ENCODE measurements at regions not wholly inside any gene's neighbourhood (a gene's known extent, or its start where the extent isn't known, plus 50 kb on each side); places are given as distances from the start of the nearest gene placed in this dataset.
"Not testable (repeated sequence)": the region's sequence is repeated elsewhere in the genome, so short reads cannot be mapped to it uniquely, and the experiment has no call there.

- Histone ChIP-seq H3K36me3 (ENCODE audit: control insufficient read depth, insufficient read depth, low read length) (no peaks in the 10 kb centered on the region), H3K4me3 (ENCODE audit: low read depth, low read length) (no peak overlapping the region), H3K27me3 (ENCODE audit: control insufficient read depth, insufficient read depth, low read length) (no peaks in the 10 kb centered on the region)
- DNase-seq (ENCODE audit: low read depth) = no peak
- no peak for TF ChIP-seq CTCF (IDR thresholded peaks at IDR 0.05; ENCODE audit: insufficient read depth, low read length, poor library complexity, severe bottlenecking)
Observed at GRCh38 chr11:82194521-82194920, 539.1 kb downstream of the FAM181B start.

GRCh38 chr11:82191695-82192094, 542.0 kb downstream of the FAM181B start:
- H3K4me3 ChIP-seq (ENCODE audit: low read depth, low read length) = no peak overlapping the region
- no peak for TF ChIP-seq CTCF (IDR thresholded peaks at IDR 0.05; ENCODE audit: insufficient read depth, low read length, poor library complexity, severe bottlenecking)
- H3K36me3 ChIP-seq (ENCODE audit: control insufficient read depth, insufficient read depth, low read length) = no peaks in the 10 kb centered on the region
- H3K27me3 ChIP-seq (ENCODE audit: control insufficient read depth, insufficient read depth, low read length) = no peaks in the 10 kb centered on the region
- DNase-seq (ENCODE audit: low read depth) = no peak

GRCh38 chr11:82185925-82186324, 547.7 kb downstream of the FAM181B start:
- Histone ChIP-seq H3K4me3 (ENCODE audit: low read depth, low read length) (no peak overlapping the region), H3K27me3 (ENCODE audit: control insufficient read depth, insufficient read depth, low read length) (no peaks in the 10 kb centered on the region), H3K36me3 (ENCODE audit: control insufficient read depth, insufficient read depth, low read length) (no peaks in the 10 kb centered on the region)
- TF ChIP-seq CTCF (IDR thresholded peaks at IDR 0.05; ENCODE audit: insufficient read depth, low read length, poor library complexity, severe bottlenecking) = no peak
- DNase-seq (ENCODE audit: low read depth) = no peak

- no peaks in the 10 kb centered on the region for H3K36me3 ChIP-seq (ENCODE audit: control insufficient read depth, insufficient read depth, low read length)
- no peak for DNase-seq (ENCODE audit: low read depth)
- no peak for TF ChIP-seq CTCF (IDR thresholded peaks at IDR 0.05; ENCODE audit: insufficient read depth, low read length, poor library complexity, severe bottlenecking)
- H3K4me3 ChIP-seq (ENCODE audit: low read depth, low read length) = no peak overlapping the region
- H3K27me3 ChIP-seq (ENCODE audit: control insufficient read depth, insufficient read depth, low read length) = no peaks in the 10 kb centered on the region
Observed at GRCh38 chr11:82184966-82185365, 548.7 kb downstream of the FAM181B start.

- Histone ChIP-seq H3K36me3 (ENCODE audit: control insufficient read depth, insufficient read depth, low read length) (no peaks in the 10 kb centered on the region), H3K4me3 (ENCODE audit: low read depth, low read length) (no peak overlapping the region), H3K27me3 (ENCODE audit: control insufficient read depth, insufficient read depth, low read length) (no peaks in the 10 kb centered on the region)
- DNase-seq (ENCODE audit: low read depth) = no peak
- TF ChIP-seq CTCF (IDR thresholded peaks at IDR 0.05; ENCODE audit: insufficient read depth, low read length, poor library complexity, severe bottlenecking) = no peak
Observed at GRCh38 chr11:82183346-82183745, 550.3 kb downstream of the FAM181B start.

- DNase-seq (ENCODE audit: low read depth); H3K27me3 ChIP-seq (ENCODE audit: control insufficient read depth, insufficient read depth, low read length); H3K36me3 ChIP-seq (ENCODE audit: control insufficient read depth, insufficient read depth, low read length); H3K4me3 ChIP-seq (ENCODE audit: low read depth, low read length): not testable (repeated sequence)
Observed at GRCh38 chr11:82182697-82183096, 551.0 kb downstream of the FAM181B start.

- H3K4me3 ChIP-seq (ENCODE audit: low read depth, low read length); H3K36me3 ChIP-seq (ENCODE audit: control insufficient read depth, insufficient read depth, low read length); H3K27me3 ChIP-seq (ENCODE audit: control insufficient read depth, insufficient read depth, low read length); DNase-seq (ENCODE audit: low read depth): not testable (repeated sequence)
Observed at GRCh38 chr11:82181796-82182195, 551.9 kb downstream of the FAM181B start.
